NB4 (cell line): ENCODE measurements at regions not wholly inside any gene's neighbourhood (a gene's known extent, or its start where the extent isn't known, plus 50 kb on each side); places are given as distances from the start of the nearest gene placed in this dataset.

Experiments used
- CTCF ChIP-seq: IDR thresholded peaks from one replicate; pipeline ENCODE4 v1.5.1; 2012; ENCODE audit warnings: low read depth, low read length
- POLR2A ChIP-seq: IDR thresholded peaks from 2 replicates; pipeline ENCODE4 v1.6.1; 2011; ENCODE audit warnings: mild to moderate bottlenecking; ENCODE audit not compliant: insufficient read length; ENCODE audit errors: extremely low read depth

- TF ChIP-seq POLR2A (no peak), CTCF (no peak)
These were observed 311.0 kb downstream of the CENPC start for GRCh38 chr4:67234296-67234695.
